ENCODE measurements at regions not wholly inside any gene's neighbourhood (a gene's known extent, or its start where the extent isn't known, plus 50 kb on each side); places are given as distances from the start of the nearest gene placed in this dataset.

- Histone ChIP-seq H3K23me2 (ENCODE audit: low read depth, low read length) (no peaks in the 10 kb centered on the region), H4K8ac (ENCODE audit: extremely low read depth, insufficient read depth, low read length) (no peak overlapping the region), H3K4ac (replicated peaks; ENCODE audit: insufficient read length, low read depth, low read length) (no peak overlapping the region), H3K79me2 (ENCODE audit: control insufficient read depth in 1 of 2, insufficient read depth in 2 of 2, low read length in 2 of 2) (no peaks in the 10 kb centered on the region), H3K56ac (replicated peaks; ENCODE audit: insufficient read length, low read depth, low read length) (no peak overlapping the region), H2AFZ (ENCODE audit: low read length) (peak overlapping the region; percentile 85; the same call in 1 of the 2 replicates), H3K36me3 (ENCODE audit: control insufficient read depth in 2 of 4, insufficient read depth in 4 of 4, low read length in 3 of 4) (no peaks in the 10 kb centered on the region), H3K14ac (ENCODE audit: insufficient read length) (no peak overlapping the region), H3K18ac (ENCODE audit: extremely low read depth, low read length) (no peak overlapping the region), H2BK20ac (ENCODE audit: low read length) (no peak overlapping the region), H3K79me1 (ENCODE audit: low read depth, low read length) (no peaks in the 10 kb centered on the region), H3K4me3 (ENCODE audit: extremely low read depth in 1 of 4, insufficient read depth in 2 of 4, low read depth in 3 of 4, low read length in 4 of 4) (no peak overlapping the region), H2BK15ac (ENCODE audit: low read length) (no peak overlapping the region), H3K4me2 (ENCODE audit: insufficient read depth in 1 of 2, low read depth in 2 of 2, low read length in 2 of 2) (no peak overlapping the region), H2BK5ac (ENCODE audit: low read depth, low read length) (no peak overlapping the region), H2BK120ac (replicated peaks; ENCODE audit: low read depth, low read length) (no peak overlapping the region), H4K20me1 (replicated peaks in 1 of 2; ENCODE audit: control insufficient read depth in 1 of 2, insufficient read depth in 2 of 2, low read length in 2 of 2) (no peaks in the 10 kb centered on the region), H3K23ac (ENCODE audit: insufficient read length) (no peak overlapping the region), H3K27ac (ENCODE audit: low read depth, low read length) (no peak overlapping the region), H4K91ac (replicated peaks; ENCODE audit: insufficient read length, low read length) (no peak overlapping the region), H4K5ac (ENCODE audit: insufficient read length, low read depth, low read length) (no peak overlapping the region), H2BK12ac (ENCODE audit: low read depth, low read length) (no peak overlapping the region), H3K9me3 (ENCODE audit: insufficient read depth in 2 of 2, low read depth in 1 of 2, low read length in 1 of 2) (peaks cover 0 to 3% of the 10 kb centered on the region in 2 experiments; a peak in 2 of 4 replicates), H3K4me1 (replicated peaks in 1 of 4; ENCODE audit: control insufficient read depth in 3 of 4, insufficient read depth in 4 of 4, low read length in 3 of 4) (no peaks in the 10 kb centered on the region), H3K27me3 (replicated peaks in 1 of 4; ENCODE audit: control insufficient read depth in 3 of 4, extremely low read depth in 1 of 4, insufficient read depth in 3 of 4, low read length in 3 of 4) (no peaks in the 10 kb centered on the region), H2AK5ac (ENCODE audit: low read depth, low read length) (no peak overlapping the region), H3K9ac (replicated peaks in 1 of 4; ENCODE audit: extremely low read depth in 1 of 4, low read depth in 3 of 4, low read length in 3 of 4) (no peak overlapping the region)
- WGBS, 2 experiments (ENCODE audit: extremely low coverage in 1 of 2, insufficient coverage in 1 of 2, insufficient read length in 1 of 2, insufficient replicate concordance in 2 of 2, low coverage in 1 of 2, low lambda C conversion rate in 2 of 2, missing lambda C conversion rate in 1 of 2) = 100% methylated on average over 1 of the region's 1 CpG; no CpG with 5 or more reads in 1 of the 2 experiments
- POLR2A ChIA-PET (ENCODE audit: partially characterized antibody) = no interaction called here
- no peak for TF ChIP-seq NANOG (IDR thresholded peaks at IDR 0.05; ENCODE audit: insufficient read depth, low read depth, low read length, poor library complexity, severe bottlenecking)
- TF ChIP-seq POLR2AphosphoS5 (IDR thresholded peaks at IDR 0.05; ENCODE audit: low read depth, low read length) = no peak
- TF ChIP-seq CEBPB (IDR thresholded peaks at IDR 0.05; ENCODE audit: low read depth, low read length) = no peak
- TF ChIP-seq SIN3A (conservative IDR thresholded peaks at IDR 0.05 in 1 of 2, IDR thresholded peaks at IDR 0.05 in 1 of 2; ENCODE audit: low read depth in 1 of 2, low read length in 2 of 2) = no peak
- TF ChIP-seq, protein P1, sequence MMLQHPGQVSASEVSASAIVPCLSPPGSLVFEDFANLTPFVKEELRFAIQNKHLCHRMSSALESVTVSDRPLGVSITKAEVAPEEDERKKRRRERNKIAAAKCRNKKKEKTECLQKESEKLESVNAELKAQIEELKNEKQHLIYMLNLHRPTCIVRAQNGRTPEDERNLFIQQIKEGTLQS (IDR thresholded peaks at IDR 0.05; ENCODE audit: insufficient read depth, low read depth, low read length) = no peak
- TF ChIP-seq EP300 (IDR thresholded peaks at IDR 0.05; ENCODE audit: borderline replicate concordance in 1 of 2, low read depth in 2 of 2, low read length in 2 of 2) = no peak
- no peak for TF ChIP-seq YY1 (IDR thresholded peaks at IDR 0.05; ENCODE audit: low read depth, low read length)
- no peak for TF ChIP-seq TAF1 (IDR thresholded peaks at IDR 0.05; ENCODE audit: low read depth, low read length)
- no peak for TF ChIP-seq TEAD4 (IDR thresholded peaks at IDR 0.05; ENCODE audit: low read depth, low read length)
- TF ChIP-seq SP4 (IDR thresholded peaks at IDR 0.05; ENCODE audit: low read length) = no peak
- TF ChIP-seq KDM5A (IDR thresholded peaks at IDR 0.05; ENCODE audit: low read length) = no peak
- no peak for TF ChIP-seq PHF8 (conservative IDR thresholded peaks at IDR 0.05; ENCODE audit: low read depth, low read length)
- TF ChIP-seq RNF2 (IDR thresholded peaks at IDR 0.05; ENCODE audit: borderline replicate concordance, low read depth, low read length, missing control alignments, poor library complexity, severe bottlenecking) = no peak
- no peak for TF ChIP-seq CHD1 (IDR thresholded peaks at IDR 0.05; ENCODE audit: low read depth, low read length)
- FAIRE-seq (no peak), DNase-seq (ENCODE audit: low read depth in 1 of 2, low spot score in 2 of 2) (no peak)
- CTCF ChIA-PET (ENCODE audit: partially characterized antibody) = interaction anchor here (0.6 kb wide), 2 partner anchors 30 to 109 kb away, joined by 3 to 4 read pairs; no protein-coding TSS in a partner anchor
Measured at GRCh38 chr5:52734557-52734956, 53.2 kb upstream of the ITGA1 start.

All from H1 (cell line).